Left lung (tissue), 4 donors: ENCODE measurements at regions not wholly inside any gene's neighbourhood (a gene's known extent, or its start where the extent isn't known, plus 50 kb on each side); places are given as distances from the start of the nearest gene placed in this dataset.

ENCODE experiments used
- ATAC-seq: fragments of 200-7000 bp; cut with Tn5 transposase; one replicate; pipeline ENCODE4 v1.9.1; 2020; ENCODE audit warnings: moderate library complexity
- DNase-seq, 4 donors: peaks; one replicate each; pipeline ENCODE4 v3.0.0-alpha.2; 2013 to 2020
- H3K27ac ChIP-seq, 2 donors: fragments of 200-600 bp; sonication (generic) in 1 of 2; one replicate each; pipeline versions ENCODE4 v1.5.0 to v1.8.0; 2020 to 2021
- H3K27me3 ChIP-seq, 2 donors: fragments of 200-600 bp; sonication (generic) in 1 of 2; one replicate each; pipeline versions ENCODE4 v1.5.0 to v1.8.0; 2020 to 2021
- H3K36me3 ChIP-seq, 2 donors: fragments of 200-600 bp; sonication (generic) in 1 of 2; one replicate each; pipeline versions ENCODE4 v1.5.0 to v1.8.0; 2020 to 2021
- H3K4me1 ChIP-seq, 2 donors: fragments of 200-600 bp; one replicate each; pipeline ENCODE4 v1.8.0; 2021
- H3K4me3 ChIP-seq, 2 donors: fragments of 200-600 bp; sonication (generic) in 1 of 2; one replicate each; pipeline versions ENCODE4 v1.5.0 to v1.8.0; 2020 to 2021; ENCODE audit warnings: mild to moderate bottlenecking in 1 of 2
- H3K9me3 ChIP-seq, 2 donors: fragments of 200-600 bp; sonication (generic) in 1 of 2; one replicate each; pipeline versions ENCODE4 v1.5.0 to v1.8.0; 2020 to 2021
- CTCF ChIP-seq, 2 donors: fragments of 200-600 bp; sonication (generic) in 1 of 2; IDR thresholded peaks; one replicate each; pipeline versions ENCODE4 v1.5.0 to v1.8.0; 2021; ENCODE audit warnings: antibody characterized with exemption in 2 of 2
- intact Hi-C, 2 donors: fragments of 100-400 bp; cut with DNase I; formaldehyde crosslinking; loops; one replicate each; pipeline versions ENCODE4 v1.11.2 to v1.14.2; 2022
- donor health status: DM: no; HTN: yes; CAD: no.
- donor health status: DM: no; HTN: no; CAD: no.

- no peak for ATAC-seq
- intact Hi-C loops, result no loop called here
- no peaks in the 10 kb centered on the region for H3K4me1 ChIP-seq
- H3K36me3 ChIP-seq, result no peaks in the 10 kb centered on the region
- no peaks in the 10 kb centered on the region for H3K27me3 ChIP-seq
- no peak for TF ChIP-seq CTCF (IDR thresholded peaks at IDR 0.05)
- DNase-seq, result no peak
- H3K9me3 ChIP-seq, result no peaks in the 10 kb centered on the region
- H3K4me3 ChIP-seq, result no peak overlapping the region
- no peak overlapping the region for H3K27ac ChIP-seq
These were observed 134.2 kb upstream of the NOL4 start for GRCh38 chr18:34358923-34359322.

GRCh38 chr18:34364699-34365098 is 140.0 kb upstream of the NOL4 start:
- DNase-seq, result no peak
- no peaks in the 10 kb centered on the region for H3K9me3 ChIP-seq
- no peak overlapping the region for H3K27ac ChIP-seq
- intact Hi-C loops, result no loop called here
- no peak for ATAC-seq
- H3K27me3 ChIP-seq, result no peaks in the 10 kb centered on the region
- H3K4me3 ChIP-seq, result no peak overlapping the region
- TF ChIP-seq CTCF (IDR thresholded peaks at IDR 0.05), result no peak
- H3K4me1 ChIP-seq, result no peaks in the 10 kb centered on the region
- no peaks in the 10 kb centered on the region for H3K36me3 ChIP-seq

- ATAC-seq (no peak), DNase-seq (no peak)
- no peaks in the 10 kb centered on the region for H3K4me1 ChIP-seq
- H3K27ac ChIP-seq, result no peak overlapping the region
- intact Hi-C loops, result no loop called here
- H3K4me3 ChIP-seq, result no peak overlapping the region
- H3K27me3 ChIP-seq, result no peaks in the 10 kb centered on the region
- H3K9me3 ChIP-seq, result no peaks in the 10 kb centered on the region
- H3K36me3 ChIP-seq, result no peaks in the 10 kb centered on the region
- TF ChIP-seq CTCF (IDR thresholded peaks at IDR 0.05), result no peak
These were observed 146.1 kb upstream of the NOL4 start for GRCh38 chr18:34370704-34371395.

GRCh38 chr18:34380326-34380725 is 155.6 kb upstream of the NOL4 start:
- ATAC-seq, result no peak
- TF ChIP-seq CTCF (IDR thresholded peaks at IDR 0.05), result no peak

GRCh38 chr18:34385311-34385710 is 160.6 kb upstream of the NOL4 start:
- Histone ChIP-seq H3K4me3 (no peak overlapping the region), H3K36me3 (no peaks in the 10 kb centered on the region), H3K4me1 (no peaks in the 10 kb centered on the region), H3K9me3 (no peaks in the 10 kb centered on the region), H3K27me3 (no peaks in the 10 kb centered on the region), H3K27ac (no peak overlapping the region)
- intact Hi-C loops, result no loop called here
- DNase-seq, result peak in 1 of 4 donors; percentile 16
- ATAC-seq, result peak; percentile 74
- no peak for TF ChIP-seq CTCF (IDR thresholded peaks at IDR 0.05)

More at GRCh38 chr18:34380326-34380725, 155.6 kb upstream of the NOL4 start:
- H3K4me3 ChIP-seq, result no peak overlapping the region
- H3K9me3 ChIP-seq, result no peaks in the 10 kb centered on the region
- no peak overlapping the region for H3K27ac ChIP-seq
- no peak for DNase-seq
- no peaks in the 10 kb centered on the region for H3K4me1 ChIP-seq
- no peaks in the 10 kb centered on the region for H3K36me3 ChIP-seq
- intact Hi-C loops, result no loop called here
- no peaks in the 10 kb centered on the region for H3K27me3 ChIP-seq
